ENCODE measurements at regions not wholly inside any gene's neighbourhood (a gene's known extent, or its start where the extent isn't known, plus 50 kb on each side); places are given as distances from the start of the nearest gene placed in this dataset.

DNA sequence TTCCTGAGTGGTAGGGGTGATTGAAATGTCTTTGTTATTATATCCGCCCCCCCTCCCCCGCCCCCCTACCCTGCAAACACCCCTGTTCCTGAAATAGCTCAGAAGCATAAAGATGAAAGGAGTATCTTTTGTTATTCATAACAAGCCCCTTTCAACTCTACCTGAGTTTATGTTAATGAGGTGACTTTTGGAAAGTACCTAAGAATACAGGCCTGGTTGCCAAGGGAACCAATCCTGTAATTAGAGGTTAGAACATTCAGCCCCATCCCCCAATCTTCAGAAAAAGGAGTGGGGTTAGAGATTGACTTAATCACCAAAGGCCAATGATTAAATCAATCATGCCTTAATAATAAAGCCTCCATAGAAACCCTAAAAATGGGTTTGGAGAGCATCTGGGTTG is 979.2 kb upstream of the GJE1 start:
- WGBS = 20% methylated on average over 2 of the region's 2 CpGs
- intact Hi-C loops (cut with DNase I) = no loop called here

DNA sequence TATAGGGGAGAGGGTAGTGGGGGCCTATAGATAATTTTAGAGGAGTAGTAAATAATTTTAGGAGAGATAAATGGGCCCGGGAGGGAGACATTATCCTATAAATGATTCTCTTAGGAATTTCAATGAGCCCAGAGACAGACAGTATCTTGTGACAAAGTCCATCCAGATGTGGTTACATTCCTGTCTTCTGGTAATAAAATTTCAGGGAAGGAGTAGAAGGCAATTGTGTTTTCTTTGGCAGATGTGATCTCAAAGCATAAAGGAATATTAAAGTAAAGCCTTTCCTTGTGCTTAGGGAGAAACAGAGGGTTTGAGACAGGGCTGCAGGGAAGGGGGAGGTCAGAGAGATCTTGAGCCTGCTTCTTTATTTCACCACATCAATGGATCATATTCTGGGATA is 979.8 kb upstream of the GJE1 start:
- H3K4me1 ChIP-seq (replicated peaks) = no peaks in the 10 kb centered on the region
- no peak overlapping the region for H3K27ac ChIP-seq
- DNase-seq (ENCODE audit: low spot score) = no peak
- no peaks in the 10 kb centered on the region for H3K36me3 ChIP-seq
- H3K4me3 ChIP-seq = no peak overlapping the region
- no peaks in the 10 kb centered on the region for H3K27me3 ChIP-seq (replicated peaks; ENCODE audit: insufficient read depth)
- intact Hi-C loops (cut with DNase I) = no loop called here
- 17% methylated on average over 1 of the region's 1 CpG for WGBS
- H3K9me3 ChIP-seq = no peaks in the 10 kb centered on the region
- TF ChIP-seq, protein P1, sequence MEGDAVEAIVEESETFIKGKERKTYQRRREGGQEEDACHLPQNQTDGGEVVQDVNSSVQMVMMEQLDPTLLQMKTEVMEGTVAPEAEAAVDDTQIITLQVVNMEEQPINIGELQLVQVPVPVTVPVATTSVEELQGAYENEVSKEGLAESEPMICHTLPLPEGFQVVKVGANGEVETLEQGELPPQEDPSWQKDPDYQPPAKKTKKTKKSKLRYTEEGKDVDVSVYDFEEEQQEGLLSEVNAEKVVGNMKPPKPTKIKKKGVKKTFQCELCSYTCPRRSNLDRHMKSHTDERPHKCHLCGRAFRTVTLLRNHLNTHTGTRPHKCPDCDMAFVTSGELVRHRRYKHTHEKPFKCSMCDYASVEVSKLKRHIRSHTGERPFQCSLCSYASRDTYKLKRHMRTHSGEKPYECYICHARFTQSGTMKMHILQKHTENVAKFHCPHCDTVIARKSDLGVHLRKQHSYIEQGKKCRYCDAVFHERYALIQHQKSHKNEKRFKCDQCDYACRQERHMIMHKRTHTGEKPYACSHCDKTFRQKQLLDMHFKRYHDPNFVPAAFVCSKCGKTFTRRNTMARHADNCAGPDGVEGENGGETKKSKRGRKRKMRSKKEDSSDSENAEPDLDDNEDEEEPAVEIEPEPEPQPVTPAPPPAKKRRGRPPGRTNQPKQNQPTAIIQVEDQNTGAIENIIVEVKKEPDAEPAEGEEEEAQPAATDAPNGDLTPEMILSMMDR (IDR thresholded peaks at IDR 0.05) = no peak
- TF ChIP-seq POLR2A (IDR thresholded peaks at IDR 0.05) (no peak), POLR2AphosphoS5 (IDR thresholded peaks at IDR 0.05) (no peak)

More for the DNA sequence above, 979.2 kb upstream of the GJE1 start:
- H3K27ac ChIP-seq = no peak overlapping the region
- H3K27me3 ChIP-seq (replicated peaks; ENCODE audit: insufficient read depth) = no peaks in the 10 kb centered on the region
- DNase-seq (ENCODE audit: low spot score) = no peak
- H3K9me3 ChIP-seq = no peaks in the 10 kb centered on the region
- no peaks in the 10 kb centered on the region for H3K4me1 ChIP-seq (replicated peaks)
- TF ChIP-seq, protein P1 (IDR thresholded peaks at IDR 0.05) = no peak
- TF ChIP-seq POLR2AphosphoS5 (IDR thresholded peaks at IDR 0.05) (no peak), POLR2A (IDR thresholded peaks at IDR 0.05) (no peak)
- H3K4me3 ChIP-seq = no peak overlapping the region
- H3K36me3 ChIP-seq = no peaks in the 10 kb centered on the region

- Histone ChIP-seq H3K4me3 (no peak overlapping the region), H3K27ac (no peak overlapping the region), H3K27me3 (replicated peaks; ENCODE audit: insufficient read depth) (no peaks in the 10 kb centered on the region), H3K4me1 (replicated peaks) (no peaks in the 10 kb centered on the region), H3K36me3 (no peaks in the 10 kb centered on the region), H3K9me3 (no peaks in the 10 kb centered on the region)
- 53% methylated on average over 3 of the region's 3 CpGs for WGBS
- no peak for DNase-seq (ENCODE audit: low spot score)
- TF ChIP-seq POLR2AphosphoS5 (IDR thresholded peaks at IDR 0.05) = no peak
- intact Hi-C loops (cut with DNase I) = no loop called here
Measured at GRCh38 chr6:141151710-141152417, 980.9 kb upstream of the GJE1 start.

GRCh38 chr6:141141870-141142269 is 990.9 kb upstream of the GJE1 start:
- H3K27me3 ChIP-seq (replicated peaks; ENCODE audit: insufficient read depth) = no peaks in the 10 kb centered on the region
- H3K4me3 ChIP-seq = no peak overlapping the region
- 9% methylated on average over 2 of the region's 2 CpGs for WGBS
- no peaks in the 10 kb centered on the region for H3K9me3 ChIP-seq
- no peak overlapping the region for H3K27ac ChIP-seq
- no peaks in the 10 kb centered on the region for H3K4me1 ChIP-seq (replicated peaks)
- TF ChIP-seq POLR2AphosphoS5 (IDR thresholded peaks at IDR 0.05) (no peak), POLR2A (IDR thresholded peaks at IDR 0.05) (no peak)
- TF ChIP-seq, protein P1 (IDR thresholded peaks at IDR 0.05) = no peak
- intact Hi-C loops (cut with DNase I) = no loop called here
- H3K36me3 ChIP-seq = no peaks in the 10 kb centered on the region
- no peak for DNase-seq (ENCODE audit: low spot score)

DNA sequence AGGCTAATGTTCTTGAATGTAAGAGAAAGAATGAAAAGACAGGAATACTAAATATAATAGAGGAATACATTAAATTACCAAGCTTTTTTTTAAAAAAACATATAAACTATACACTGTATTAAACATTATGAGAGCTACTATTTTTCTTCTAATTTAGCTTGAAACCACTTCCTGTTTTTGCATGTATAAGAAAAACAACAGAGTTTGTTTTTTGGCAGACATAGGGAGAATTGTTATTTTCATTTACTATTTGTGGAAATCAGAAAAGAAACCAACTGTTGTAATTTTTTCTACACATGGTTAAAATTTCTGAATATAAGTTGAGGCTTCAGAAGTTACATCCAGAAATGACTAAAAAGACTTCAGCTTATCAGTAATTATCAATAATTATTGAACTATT is 991.8 kb upstream of the GJE1 start:
- TF ChIP-seq, protein P1 (IDR thresholded peaks at IDR 0.05) = no peak
- TF ChIP-seq POLR2AphosphoS5 (IDR thresholded peaks at IDR 0.05) (no peak), POLR2A (IDR thresholded peaks at IDR 0.05) (no peak)
- no peaks in the 10 kb centered on the region for H3K9me3 ChIP-seq
- no peak overlapping the region for H3K27ac ChIP-seq
- no peaks in the 10 kb centered on the region for H3K36me3 ChIP-seq
- H3K27me3 ChIP-seq (replicated peaks; ENCODE audit: insufficient read depth) = no peaks in the 10 kb centered on the region
- H3K4me1 ChIP-seq (replicated peaks) = no peaks in the 10 kb centered on the region
- intact Hi-C loops (cut with DNase I) = no loop called here
- no peak for DNase-seq (ENCODE audit: low spot score)
- no peak overlapping the region for H3K4me3 ChIP-seq
